ENCODE measurements at regions not wholly inside any gene's neighbourhood (a gene's known extent, or its start where the extent isn't known, plus 50 kb on each side); places are given as distances from the start of the nearest gene placed in this dataset.

DNA sequence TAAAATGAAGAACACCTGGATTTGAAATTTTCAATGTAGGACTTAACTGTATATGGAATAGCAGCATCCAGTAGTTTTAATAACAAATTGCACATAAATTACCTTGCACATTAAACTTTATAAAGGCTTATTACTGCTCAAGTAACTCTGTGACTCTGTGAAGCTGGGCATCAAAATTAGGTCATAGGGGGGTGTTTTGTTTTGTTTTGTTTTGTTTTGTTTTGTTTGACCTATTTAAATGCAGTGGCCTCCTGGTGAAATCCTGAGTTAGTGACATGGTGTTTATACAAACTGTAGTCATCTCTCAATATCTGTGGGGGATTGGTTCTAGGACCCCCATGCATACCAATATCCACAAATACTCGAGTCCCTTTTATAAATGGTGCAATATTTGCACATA lies 51.9 kb upstream of the ADAD1 start:
- TF ChIP-seq, protein P1, sequence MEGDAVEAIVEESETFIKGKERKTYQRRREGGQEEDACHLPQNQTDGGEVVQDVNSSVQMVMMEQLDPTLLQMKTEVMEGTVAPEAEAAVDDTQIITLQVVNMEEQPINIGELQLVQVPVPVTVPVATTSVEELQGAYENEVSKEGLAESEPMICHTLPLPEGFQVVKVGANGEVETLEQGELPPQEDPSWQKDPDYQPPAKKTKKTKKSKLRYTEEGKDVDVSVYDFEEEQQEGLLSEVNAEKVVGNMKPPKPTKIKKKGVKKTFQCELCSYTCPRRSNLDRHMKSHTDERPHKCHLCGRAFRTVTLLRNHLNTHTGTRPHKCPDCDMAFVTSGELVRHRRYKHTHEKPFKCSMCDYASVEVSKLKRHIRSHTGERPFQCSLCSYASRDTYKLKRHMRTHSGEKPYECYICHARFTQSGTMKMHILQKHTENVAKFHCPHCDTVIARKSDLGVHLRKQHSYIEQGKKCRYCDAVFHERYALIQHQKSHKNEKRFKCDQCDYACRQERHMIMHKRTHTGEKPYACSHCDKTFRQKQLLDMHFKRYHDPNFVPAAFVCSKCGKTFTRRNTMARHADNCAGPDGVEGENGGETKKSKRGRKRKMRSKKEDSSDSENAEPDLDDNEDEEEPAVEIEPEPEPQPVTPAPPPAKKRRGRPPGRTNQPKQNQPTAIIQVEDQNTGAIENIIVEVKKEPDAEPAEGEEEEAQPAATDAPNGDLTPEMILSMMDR (IDR thresholded peaks at IDR 0.05; ENCODE audit: borderline replicate concordance, extremely low read depth, low read length, poor library complexity, severe bottlenecking): no peak
- TF ChIP-seq EZH2 (IDR thresholded peaks at IDR 0.05; ENCODE audit: borderline replicate concordance, low read depth, low read length, severe bottlenecking): no peak

All from DND-41 (cell line).